Peyer's patch (tissue), 4 donors: ENCODE measurements at regions not wholly inside any gene's neighbourhood (a gene's known extent, or its start where the extent isn't known, plus 50 kb on each side); places are given as distances from the start of the nearest gene placed in this dataset.

Source experiments
- CTCF ChIP-seq, 6 experiments: fragments of 450-650 bp in 4 of 6; fragments of 200-600 bp in 2 of 6; sonication (generic) in 1 of 6; IDR thresholded peaks; one replicate each; pipeline ENCODE4 v1.5.1; 2017 to 2019; ENCODE audit warnings: antibody characterized with exemption in 6 of 6, mild to moderate bottlenecking in 3 of 6, moderate library complexity in 1 of 6
- POLR2A ChIP-seq, 2 donors: fragments of 450-650 bp; IDR thresholded peaks; one replicate each; pipeline ENCODE4 v1.5.1; 2017; ENCODE audit warnings: antibody characterized with exemption in 2 of 2, mild to moderate bottlenecking in 2 of 2, moderate library complexity in 2 of 2

- TF ChIP-seq CTCF (IDR thresholded peaks at IDR 0.05), result peak in 4 of 6 experiments; percentile 26 to 57 (median 51)
- TF ChIP-seq POLR2A (IDR thresholded peaks at IDR 0.05), result no peak
Measured at GRCh38 chr18:47397671-47398319, 146.3 kb upstream of the SKOR2 start.
